ENCODE measurements at regions not wholly inside any gene's neighbourhood (a gene's known extent, or its start where the extent isn't known, plus 50 kb on each side); places are given as distances from the start of the nearest gene placed in this dataset.

DNA sequence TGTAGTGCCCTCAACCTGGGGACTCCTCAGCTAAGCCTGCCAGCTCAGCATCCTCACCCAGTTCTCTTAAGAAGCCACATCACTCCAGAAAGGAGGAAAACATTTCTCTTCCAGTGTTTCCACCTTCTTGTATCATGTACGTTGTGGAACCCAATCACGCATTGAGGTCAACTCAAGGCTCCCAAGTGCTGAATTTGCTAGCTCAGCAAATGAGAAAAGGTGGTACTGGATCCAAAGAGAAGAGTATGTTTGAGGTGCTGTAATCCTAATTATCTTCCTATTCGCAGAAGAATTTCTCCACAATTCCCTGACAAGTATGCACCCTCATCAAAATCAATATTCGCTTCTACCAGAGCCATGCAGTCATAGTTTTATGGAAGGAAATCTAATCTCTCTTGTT, 335.0 kb upstream of the C16orf82 start:
- H3K27ac Mint-ChIP-seq: no peak overlapping the region
- intact Hi-C loops (cut with micrococcal nuclease): no loop called here
- H3K4me3 Mint-ChIP-seq: no peak overlapping the region
- H3K27me3 Mint-ChIP-seq: peaks cover 5% of the 10 kb centered on the region
- DNase-seq: no peak
- no peaks in the 10 kb centered on the region for H3K36me3 Mint-ChIP-seq (ENCODE audit: low read depth)
- peaks cover 2% of the 10 kb centered on the region for H3K4me1 Mint-ChIP-seq
- peaks cover 7% of the 10 kb centered on the region for H3K9me3 Mint-ChIP-seq

DNA sequence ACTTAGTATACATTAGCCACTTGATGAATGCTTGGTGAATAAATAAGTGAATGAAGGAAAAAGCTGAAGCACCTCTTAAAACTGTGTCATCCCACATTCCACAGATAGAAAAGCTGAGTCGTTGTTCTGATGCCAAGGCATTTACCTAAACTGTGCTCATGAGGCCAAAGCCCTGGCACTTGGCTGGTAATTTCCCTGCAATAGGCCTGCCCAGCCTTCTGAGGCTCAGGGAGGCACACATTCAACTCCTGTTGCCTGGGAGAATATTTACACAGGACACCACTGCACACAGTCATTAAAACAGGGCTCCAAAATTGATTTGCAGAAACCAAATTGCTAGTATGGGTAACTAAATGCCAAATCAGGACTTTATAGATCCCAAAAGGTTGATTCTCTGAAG, 333.0 kb upstream of the C16orf82 start:
- Mint-ChIP-seq H3K27ac (no peak overlapping the region), H3K4me1 (peaks cover 2% of the 10 kb centered on the region), H3K9me3 (peaks cover 12% of the 10 kb centered on the region), H3K27me3 (peaks cover 5% of the 10 kb centered on the region), H3K36me3 (ENCODE audit: low read depth) (no peaks in the 10 kb centered on the region), H3K4me3 (no peak overlapping the region)
- intact Hi-C loops (cut with micrococcal nuclease): no loop called here
- DNase-seq: no peak

DNA sequence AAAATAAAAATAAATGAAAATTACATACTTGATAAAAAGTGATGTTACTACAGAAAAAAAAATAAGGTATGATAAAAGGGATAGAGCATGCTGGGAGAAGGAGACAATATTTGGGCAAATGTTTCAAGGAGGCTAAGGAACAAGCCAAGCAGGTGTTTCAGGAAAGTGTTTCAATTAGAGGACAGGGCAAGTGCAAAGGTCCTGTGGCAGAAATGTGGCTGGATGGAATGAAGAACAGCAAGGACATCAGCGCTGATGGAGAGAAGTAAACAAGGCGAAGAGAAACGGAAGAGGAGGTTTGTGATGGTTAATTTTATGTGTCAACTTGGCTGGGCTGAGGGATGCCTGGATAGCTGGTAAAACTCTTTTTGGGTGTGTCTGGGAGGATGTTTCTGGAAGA, 331.2 kb upstream of the C16orf82 start:
- H3K4me1 Mint-ChIP-seq: no peaks in the 10 kb centered on the region
- no peak overlapping the region for H3K4me3 Mint-ChIP-seq
- no peak for DNase-seq
- H3K36me3 Mint-ChIP-seq (ENCODE audit: low read depth): no peaks in the 10 kb centered on the region
- H3K27me3 Mint-ChIP-seq: peaks cover 5% of the 10 kb centered on the region
- H3K9me3 Mint-ChIP-seq: peaks cover 9% of the 10 kb centered on the region
- intact Hi-C loops (cut with micrococcal nuclease): no loop called here
- no peak overlapping the region for H3K27ac Mint-ChIP-seq

DNA sequence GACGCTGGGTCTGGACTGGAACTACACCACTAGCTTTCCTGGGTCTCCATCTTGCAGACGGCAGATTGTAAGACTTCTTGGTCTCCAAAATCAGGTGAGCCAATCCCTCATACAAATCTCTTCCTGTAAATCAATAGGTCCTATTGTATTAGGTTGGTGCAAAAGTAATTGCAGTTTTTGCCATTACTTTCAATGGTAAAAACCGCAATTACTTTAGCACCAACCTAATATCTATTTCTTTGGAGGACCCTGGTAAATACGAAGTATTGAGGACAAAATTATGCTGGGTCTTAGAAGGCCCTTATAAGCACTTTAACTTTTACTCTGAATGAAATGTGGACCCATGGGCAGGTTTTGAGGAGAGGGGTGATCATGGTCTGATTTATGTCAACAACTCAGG, 330.6 kb upstream of the C16orf82 start:
- DNase-seq: no peak
- H3K4me3 Mint-ChIP-seq: no peak overlapping the region
- intact Hi-C loops (cut with micrococcal nuclease): no loop called here
- H3K4me1 Mint-ChIP-seq: no peaks in the 10 kb centered on the region
- H3K36me3 Mint-ChIP-seq (ENCODE audit: low read depth): no peaks in the 10 kb centered on the region
- H3K9me3 Mint-ChIP-seq: peaks cover 9% of the 10 kb centered on the region
- peaks cover 5% of the 10 kb centered on the region for H3K27me3 Mint-ChIP-seq
- H3K27ac Mint-ChIP-seq: no peak overlapping the region

DNA sequence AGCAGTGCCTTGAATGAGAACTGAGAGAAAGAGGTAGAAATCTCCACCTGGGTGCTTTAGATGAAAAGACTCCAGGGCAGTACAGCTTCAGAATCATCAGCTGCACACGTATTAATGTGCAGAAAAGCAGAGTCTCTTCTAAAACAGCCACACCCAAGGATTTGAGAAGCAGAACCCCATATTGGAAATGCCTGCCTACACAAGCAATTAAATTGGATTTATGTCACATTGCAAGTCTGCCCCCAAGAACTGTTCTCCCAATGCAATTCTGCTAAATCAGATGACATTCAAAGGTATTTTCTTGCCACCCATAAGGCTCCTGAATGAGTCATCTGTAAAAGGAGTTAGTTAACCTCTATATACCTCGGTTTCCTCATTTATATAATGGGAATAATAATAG, 326.0 kb upstream of the C16orf82 start:
- intact Hi-C loops (cut with micrococcal nuclease): no loop called here
- peaks cover 5% of the 10 kb centered on the region for H3K9me3 Mint-ChIP-seq
- H3K27me3 Mint-ChIP-seq: peaks cover 5% of the 10 kb centered on the region

DNA sequence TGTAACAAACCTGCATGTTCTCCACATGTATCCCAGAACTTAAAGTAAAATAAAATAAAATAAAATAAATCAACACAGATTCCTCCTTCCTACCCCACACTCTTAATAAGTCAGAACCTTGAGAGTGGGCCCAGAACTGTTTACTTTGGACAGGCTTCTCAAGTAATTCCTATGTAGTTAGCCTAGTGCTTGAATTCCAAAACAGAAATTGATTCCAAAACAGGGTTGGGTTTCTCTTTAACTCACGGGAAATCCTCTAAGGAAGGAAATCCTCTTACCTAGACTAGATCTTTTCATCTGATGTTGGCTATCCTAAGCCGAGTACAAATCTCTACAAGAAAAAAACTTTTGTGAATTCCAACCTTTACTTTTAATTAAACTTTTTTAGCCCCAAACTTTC, 324.7 kb upstream of the C16orf82 start:
- Mint-ChIP-seq H3K4me3 (no peak overlapping the region), H3K9me3 (peaks cover 5% of the 10 kb centered on the region), H3K27ac (no peak overlapping the region), H3K27me3 (peaks cover 5% of the 10 kb centered on the region), H3K36me3 (ENCODE audit: low read depth) (no peaks in the 10 kb centered on the region), H3K4me1 (no peaks in the 10 kb centered on the region)
- no peak for DNase-seq
- intact Hi-C loops (cut with micrococcal nuclease): no loop called here

More for the DNA sequence above, 326.0 kb upstream of the C16orf82 start:
- Mint-ChIP-seq H3K4me1 (no peaks in the 10 kb centered on the region), H3K4me3 (no peak overlapping the region), H3K27ac (no peak overlapping the region), H3K36me3 (ENCODE audit: low read depth) (no peaks in the 10 kb centered on the region)
- no peak for DNase-seq

GRCh38 chr16:26744430-26744829, 322.3 kb upstream of the C16orf82 start:
- Mint-ChIP-seq H3K36me3 (ENCODE audit: low read depth) (no peaks in the 10 kb centered on the region), H3K9me3 (no peaks in the 10 kb centered on the region), H3K4me1 (no peaks in the 10 kb centered on the region), H3K4me3 (no peak overlapping the region), H3K27me3 (peaks cover 12% of the 10 kb centered on the region), H3K27ac (no peak overlapping the region)
- intact Hi-C loops (cut with micrococcal nuclease): no loop called here
- no peak for DNase-seq

DNA sequence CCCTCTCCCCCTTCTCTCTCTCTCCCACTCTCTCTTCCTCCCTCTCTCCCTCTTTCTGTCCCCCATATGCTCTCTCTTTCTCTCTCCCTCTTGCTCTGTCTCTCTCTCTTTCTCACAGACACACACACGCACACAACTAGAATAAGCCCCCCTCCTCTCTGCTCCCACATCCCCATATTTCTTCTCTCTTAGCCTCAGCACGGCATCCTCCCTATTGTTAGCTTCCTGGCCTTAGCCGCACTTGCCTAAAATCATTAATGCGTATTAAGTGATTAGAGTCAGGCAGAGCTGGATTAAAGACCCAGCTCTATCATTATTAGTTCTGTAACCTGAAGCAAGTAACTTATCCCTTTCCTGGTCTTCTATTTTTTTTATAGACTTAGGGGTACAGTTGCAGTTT, 319.0 kb upstream of the C16orf82 start:
- Mint-ChIP-seq H3K27ac (no peak overlapping the region), H3K27me3 (peaks cover 12% of the 10 kb centered on the region)
- intact Hi-C loops (cut with micrococcal nuclease): no loop called here

DNA sequence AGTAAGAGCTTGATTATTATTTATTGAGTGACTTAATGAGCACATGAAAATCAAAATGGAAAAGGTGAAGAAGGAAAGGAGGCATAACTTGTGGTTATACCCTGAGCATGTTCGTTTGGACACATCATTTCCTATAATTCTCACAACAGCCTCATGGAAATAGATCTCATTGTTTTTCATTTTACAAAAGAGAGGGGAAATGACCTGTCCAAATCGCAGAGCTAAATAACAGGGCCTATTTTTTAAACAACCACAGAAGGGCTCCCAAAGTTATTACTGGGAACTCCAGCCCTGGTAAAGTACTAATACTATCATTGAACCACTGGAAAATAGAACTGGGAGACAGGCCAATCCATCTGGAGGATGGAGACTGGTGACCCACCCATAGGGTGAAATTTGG, 317.7 kb upstream of the C16orf82 start:
- no peaks in the 10 kb centered on the region for H3K4me1 Mint-ChIP-seq
- peaks cover 12% of the 10 kb centered on the region for H3K27me3 Mint-ChIP-seq
- H3K27ac Mint-ChIP-seq: no peak overlapping the region
- H3K4me3 Mint-ChIP-seq: no peak overlapping the region
- no peaks in the 10 kb centered on the region for H3K36me3 Mint-ChIP-seq (ENCODE audit: low read depth)
- DNase-seq: no peak
- H3K9me3 Mint-ChIP-seq: no peaks in the 10 kb centered on the region
- intact Hi-C loops (cut with micrococcal nuclease): no loop called here

More for the DNA sequence above, 319.0 kb upstream of the C16orf82 start:
- no peak for DNase-seq
- no peaks in the 10 kb centered on the region for H3K9me3 Mint-ChIP-seq
- no peaks in the 10 kb centered on the region for H3K36me3 Mint-ChIP-seq (ENCODE audit: low read depth)
- no peaks in the 10 kb centered on the region for H3K4me1 Mint-ChIP-seq
- H3K4me3 Mint-ChIP-seq: no peak overlapping the region

DNA sequence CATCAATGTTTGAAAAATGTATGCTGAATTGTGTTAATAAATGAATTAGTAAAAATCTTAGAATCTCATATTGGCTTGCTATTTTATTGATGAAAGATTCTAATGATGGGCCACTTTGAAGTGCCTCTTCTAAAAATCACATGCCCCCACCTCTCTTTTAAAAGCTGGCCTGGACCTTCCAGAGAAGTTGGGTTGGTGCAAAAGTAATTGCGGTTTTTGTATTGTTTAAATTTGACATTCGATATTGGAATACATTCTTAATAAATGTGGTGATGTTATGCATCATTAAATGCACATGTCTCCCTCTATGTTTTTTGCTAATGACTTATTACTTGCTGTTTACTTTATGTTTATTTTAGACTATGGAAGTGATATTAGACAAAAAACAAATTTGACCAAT, 314.6 kb upstream of the C16orf82 start:
- Mint-ChIP-seq H3K27me3 (peaks cover 9% of the 10 kb centered on the region), H3K9me3 (peaks cover 11% of the 10 kb centered on the region), H3K36me3 (ENCODE audit: low read depth) (no peaks in the 10 kb centered on the region), H3K4me1 (no peaks in the 10 kb centered on the region), H3K4me3 (no peak overlapping the region), H3K27ac (no peak overlapping the region)
- DNase-seq: no peak
- intact Hi-C loops (cut with micrococcal nuclease): no loop called here

DNA sequence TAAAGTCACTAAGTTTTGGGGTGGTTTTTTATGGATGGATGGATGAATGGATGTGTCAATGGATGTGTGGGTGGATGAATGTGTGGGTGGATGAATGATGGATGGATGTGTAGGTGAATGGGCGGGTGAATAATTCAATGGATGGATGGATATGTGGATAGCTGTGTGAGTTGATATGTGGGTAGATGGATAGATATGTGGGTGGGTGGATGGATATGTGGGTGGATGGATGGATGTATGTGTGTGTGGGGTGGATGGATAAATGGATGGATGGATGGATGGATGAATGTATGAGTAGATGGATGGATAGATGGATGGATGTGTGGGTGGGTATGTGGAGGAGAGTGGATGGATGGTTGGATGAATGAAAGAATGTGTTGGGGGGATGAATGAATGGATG, 310.1 kb upstream of the C16orf82 start:
- Mint-ChIP-seq H3K4me1 (no peaks in the 10 kb centered on the region), H3K27ac (no peak overlapping the region), H3K27me3 (no peaks in the 10 kb centered on the region), H3K9me3 (peaks cover 14% of the 10 kb centered on the region), H3K4me3 (no peak overlapping the region), H3K36me3 (ENCODE audit: low read depth) (no peaks in the 10 kb centered on the region)
- no peak for DNase-seq
- intact Hi-C loops (cut with micrococcal nuclease): no loop called here

DNA sequence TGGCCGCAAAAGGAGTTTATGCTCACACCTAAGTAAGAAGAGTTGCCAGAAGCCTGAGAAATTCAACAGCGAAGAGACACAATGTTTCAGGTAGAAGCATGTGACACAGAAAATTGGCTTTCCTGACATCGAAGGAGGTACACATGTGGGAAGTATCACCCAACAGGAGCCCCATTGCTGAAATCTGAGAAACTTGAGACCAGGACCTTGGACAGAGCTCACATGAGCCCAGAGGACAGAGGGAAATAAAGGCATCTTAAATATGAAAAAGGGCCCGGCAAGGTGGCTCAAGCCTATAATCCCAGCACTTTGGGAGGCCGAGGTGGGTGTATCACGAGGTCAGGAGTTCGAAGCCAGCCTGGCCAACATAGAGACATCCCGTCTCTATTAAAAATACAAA, 304.1 kb upstream of the C16orf82 start:
- intact Hi-C loops (cut with micrococcal nuclease): no loop called here
- Mint-ChIP-seq H3K9me3 (peaks cover 8% of the 10 kb centered on the region), H3K4me3 (no peak overlapping the region), H3K4me1 (peaks cover 2% of the 10 kb centered on the region), H3K27ac (no peak overlapping the region), H3K36me3 (ENCODE audit: low read depth) (no peaks in the 10 kb centered on the region), H3K27me3 (peaks cover 8% of the 10 kb centered on the region)
- DNase-seq: no peak

DNA sequence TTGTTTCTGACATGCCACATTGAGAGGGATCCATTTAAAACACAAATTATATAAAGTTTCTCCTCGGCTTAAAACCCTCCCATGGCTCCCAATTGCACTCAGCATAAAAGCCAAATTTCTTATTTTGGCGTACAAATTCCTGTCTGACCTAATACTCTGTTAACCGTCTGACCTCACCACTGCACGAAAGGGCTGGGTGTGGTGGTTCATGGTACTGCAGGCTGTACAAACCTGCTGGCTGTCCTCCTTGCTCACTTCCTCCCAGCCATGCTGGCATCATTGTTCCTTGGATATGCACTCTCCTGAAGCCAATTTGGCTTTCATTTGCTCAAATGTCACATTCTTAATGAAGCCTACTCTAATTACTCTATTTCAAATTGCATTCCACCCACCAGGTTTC, 301.6 kb upstream of the C16orf82 start:
- no peak overlapping the region for H3K4me3 Mint-ChIP-seq
- peaks cover 8% of the 10 kb centered on the region for H3K9me3 Mint-ChIP-seq
- no peaks in the 10 kb centered on the region for H3K36me3 Mint-ChIP-seq (ENCODE audit: low read depth)
- H3K4me1 Mint-ChIP-seq: peaks cover 10% of the 10 kb centered on the region
- peak; percentile 58 for DNase-seq
- peaks cover 8% of the 10 kb centered on the region for H3K27me3 Mint-ChIP-seq
- intact Hi-C loops (cut with micrococcal nuclease): loop anchor here (5.0 kb wide), 1 partner anchor 168 kb away; no protein-coding TSS in a partner anchor
- no peak overlapping the region for H3K27ac Mint-ChIP-seq

GRCh38 chr16:26768385-26769010, 298.2 kb upstream of the C16orf82 start:
- Mint-ChIP-seq H3K4me3 (no peak overlapping the region), H3K4me1 (peaks cover 22% of the 10 kb centered on the region), H3K27me3 (peaks cover 8% of the 10 kb centered on the region), H3K9me3 (peaks cover 4% of the 10 kb centered on the region), H3K36me3 (ENCODE audit: low read depth) (no peaks in the 10 kb centered on the region), H3K27ac (no peak overlapping the region)
- no peak for DNase-seq
- intact Hi-C loops (cut with micrococcal nuclease): loop anchor here (5.0 kb wide), 1 partner anchor 171 kb away; no protein-coding TSS in a partner anchor

GRCh38 chr16:26770547-26770946, 296.2 kb upstream of the C16orf82 start:
- H3K9me3 Mint-ChIP-seq: peaks cover 9% of the 10 kb centered on the region
- peak overlapping the region; percentile 52 for H3K27ac Mint-ChIP-seq
- no peak for DNase-seq
- intact Hi-C loops (cut with micrococcal nuclease): loop anchor here (10.0 kb wide), 1 partner anchor 96 kb away; no protein-coding TSS in a partner anchor
- H3K4me3 Mint-ChIP-seq: no peak overlapping the region
- H3K4me1 Mint-ChIP-seq: peaks cover 20% of the 10 kb centered on the region
- peaks cover 9% of the 10 kb centered on the region for H3K27me3 Mint-ChIP-seq
- H3K36me3 Mint-ChIP-seq (ENCODE audit: low read depth): no peaks in the 10 kb centered on the region

Data from activated CD4-positive, alpha-beta T cell treated with anti-CD3 and anti-CD28 coated beads, Interleukin-2, amount 10 ng/mL, durations not matched to agents 24 days and 14 days (primary cell).